PC-3 (cell line): ENCODE measurements at regions not wholly inside any gene's neighbourhood (a gene's known extent, or its start where the extent isn't known, plus 50 kb on each side); places are given as distances from the start of the nearest gene placed in this dataset.
A peak's percentile ranks its signal among the peaks of the same experiment; 100 is the strongest.

Source experiments
- ATAC-seq: fragments of 200-7000 bp; cut with Tn5 transposase; 2 replicates; pipeline ENCODE4 v1.9.1; 2020; ENCODE audit warnings: mild to moderate bottlenecking, moderate library complexity
- BruUV-seq: library from RNA; stranded (reverse); fragments of 400-500 nt; replicated peaks from 2 replicates; lab custom pipeline; 2021; lab: Mats Ljungman, UMichigan
- CTCF ChIA-PET: fragments of 300-600 bp; sonication (Branson Sonifier 250); formaldehyde crosslinking; loops from one replicate; lab custom pipeline; 2022; ENCODE audit warnings: antibody characterized with exemption; lab: Charles Lee
- POLR2A ChIA-PET: fragments of 300-600 bp; sonication (Branson Sonifier 250); formaldehyde crosslinking; loops from one replicate; lab custom pipeline; 2022; ENCODE audit warnings: antibody characterized with exemption; ENCODE audit not compliant: unreplicated experiment; lab: Charles Lee
- DNase-seq: peaks from one replicate; pipeline ENCODE4 v3.0.0-alpha.2; 2015
- H2AFZ ChIP-seq: fragments of 300-600 bp; sonication (generic); 2 replicates; pipeline ENCODE4 v1.6.0; 2016; ENCODE audit warnings: antibody characterized with exemption, low read length
- H3F3A ChIP-seq: fragments of 300-600 bp; sonication (generic); one replicate; pipeline ENCODE4 v1.6.0; 2017; ENCODE audit warnings: antibody characterized with exemption, low read length, control low read depth, mild to moderate bottlenecking; ENCODE audit not compliant: unreplicated experiment
- H3K27ac ChIP-seq: fragments of 300-600 bp; sonication (generic); 2 replicates; pipeline ENCODE4 v1.5.1; 2016; ENCODE audit warnings: mild to moderate bottlenecking, low read length
- H3K27me3 ChIP-seq: fragments of 300-600 bp; sonication (generic); 2 replicates; pipeline ENCODE4 v1.6.1; 2016; ENCODE audit warnings: low read length, mixed read lengths
- H3K36me3 ChIP-seq: fragments of 300-600 bp; sonication (generic); 2 replicates; pipeline ENCODE4 v1.6.1; 2016; ENCODE audit warnings: low read depth, mixed run types, low read length, mixed read lengths
- H3K4me1 ChIP-seq: fragments of 300-600 bp; sonication (generic); 2 replicates; pipeline ENCODE4 v1.5.1; 2016; ENCODE audit warnings: low read length; ENCODE audit not compliant: insufficient read depth
- H3K4me2 ChIP-seq: fragments of 300-600 bp; sonication (generic); 2 replicates; pipeline ENCODE4 v1.6.0; 2016; ENCODE audit warnings: low read length
- H3K4me3 ChIP-seq: fragments of 300-600 bp; sonication (generic); 2 replicates; pipeline ENCODE4 v1.5.1; 2016; ENCODE audit warnings: mild to moderate bottlenecking, low read length, mixed read lengths
- H3K79me2 ChIP-seq: fragments of 300-600 bp; sonication (generic); 2 replicates; pipeline ENCODE4 v1.6.1; 2017; ENCODE audit warnings: low read length, mixed read lengths
- H3K9ac ChIP-seq: fragments of 300-600 bp; sonication (generic); 2 replicates; pipeline ENCODE4 v1.6.0; 2016; ENCODE audit warnings: mild to moderate bottlenecking, low read length
- H3K9me2 ChIP-seq: fragments of 300-600 bp; sonication (generic); replicated peaks from 2 replicates; pipeline ENCODE4 v1.6.1; 2016; ENCODE audit warnings: mixed run types, low read length, mixed read lengths
- H3K9me3 ChIP-seq: fragments of 300-600 bp; sonication (generic); 2 replicates; pipeline ENCODE4 v1.6.1; 2016; ENCODE audit warnings: low read length, mixed read lengths
- H4K20me1 ChIP-seq: fragments of 300-600 bp; sonication (generic); 2 replicates; pipeline ENCODE4 v1.6.1; 2016; ENCODE audit warnings: low read length, mixed read lengths
- EZH2 ChIP-seq: fragments of 300-600 bp; sonication (generic); IDR thresholded peaks from one replicate; pipeline ENCODE4 v1.6.1; 2017; ENCODE audit warnings: antibody characterized with exemption, mild to moderate bottlenecking, low read length; ENCODE audit not compliant: unreplicated experiment
- EZH2phosphoT487 ChIP-seq: fragments of 300-600 bp; sonication (generic); IDR thresholded peaks from 2 replicates; pipeline ENCODE4 v1.6.1; 2018; ENCODE audit warnings: mild to moderate bottlenecking, antibody characterized with exemption, low read length, borderline replicate concordance
- intact Hi-C: fragments of 100-400 bp; cut with micrococcal nuclease; formaldehyde crosslinking; loops from 2 replicates; pipeline ENCODE4 v1.9.0; 2023
- TF ChIP-seq, protein P1 (sequence below): fragments of 300-600 bp; sonication (generic); conservative IDR thresholded peaks from 2 replicates; pipeline ENCODE4 v1.5.1; 2017; ENCODE audit warnings: antibody characterized with exemption, low read depth, mild to moderate bottlenecking, low read length

DNA sequence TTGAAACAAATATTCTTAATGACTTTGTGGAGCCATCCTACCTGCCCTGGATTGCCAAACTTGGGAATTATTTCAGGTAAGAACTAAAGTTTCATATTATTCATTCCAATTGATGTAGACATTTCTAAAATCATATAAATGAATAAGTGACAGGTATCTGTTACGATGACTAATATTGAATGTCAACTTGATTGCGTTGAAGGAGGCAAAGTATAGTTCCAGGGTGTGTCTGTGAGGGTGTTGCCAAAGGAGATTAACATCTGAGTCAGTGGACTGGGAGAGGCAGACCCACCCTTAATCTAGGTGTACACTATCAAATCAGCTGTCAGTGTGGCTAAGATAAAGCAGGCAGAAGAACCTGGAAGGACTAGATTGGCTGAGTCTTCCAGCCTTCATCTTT is 1688.4 kb upstream of the CDH9 start:
- peak; percentile 85 for ATAC-seq
- ChIA-PET CTCF (no interaction called here), POLR2A (no interaction called here)
- H2AFZ ChIP-seq, result no peak overlapping the region
- intact Hi-C loops, result no loop called here
- no TSS peak for BruUV-seq
- H3K9me2 ChIP-seq, result no peaks in the 10 kb centered on the region
- H3K4me3 ChIP-seq, result no peak overlapping the region
- DNase-seq, result peak; percentile 77
- H3K36me3 ChIP-seq, result no peaks in the 10 kb centered on the region
- H3K9ac ChIP-seq, result 0 out of 2 replicates have a peak overlapping the region, but pooled peaks have one; percentile 19
- TF ChIP-seq, protein P1, sequence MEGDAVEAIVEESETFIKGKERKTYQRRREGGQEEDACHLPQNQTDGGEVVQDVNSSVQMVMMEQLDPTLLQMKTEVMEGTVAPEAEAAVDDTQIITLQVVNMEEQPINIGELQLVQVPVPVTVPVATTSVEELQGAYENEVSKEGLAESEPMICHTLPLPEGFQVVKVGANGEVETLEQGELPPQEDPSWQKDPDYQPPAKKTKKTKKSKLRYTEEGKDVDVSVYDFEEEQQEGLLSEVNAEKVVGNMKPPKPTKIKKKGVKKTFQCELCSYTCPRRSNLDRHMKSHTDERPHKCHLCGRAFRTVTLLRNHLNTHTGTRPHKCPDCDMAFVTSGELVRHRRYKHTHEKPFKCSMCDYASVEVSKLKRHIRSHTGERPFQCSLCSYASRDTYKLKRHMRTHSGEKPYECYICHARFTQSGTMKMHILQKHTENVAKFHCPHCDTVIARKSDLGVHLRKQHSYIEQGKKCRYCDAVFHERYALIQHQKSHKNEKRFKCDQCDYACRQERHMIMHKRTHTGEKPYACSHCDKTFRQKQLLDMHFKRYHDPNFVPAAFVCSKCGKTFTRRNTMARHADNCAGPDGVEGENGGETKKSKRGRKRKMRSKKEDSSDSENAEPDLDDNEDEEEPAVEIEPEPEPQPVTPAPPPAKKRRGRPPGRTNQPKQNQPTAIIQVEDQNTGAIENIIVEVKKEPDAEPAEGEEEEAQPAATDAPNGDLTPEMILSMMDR, result no peak
- TF ChIP-seq EZH2phosphoT487 (no peak), EZH2 (no peak)
- peak overlapping the region; percentile 47; the same call in 1 of the 2 replicates for H3K4me2 ChIP-seq
- H3K79me2 ChIP-seq, result no peaks in the 10 kb centered on the region
- H3K9me3 ChIP-seq, result no peaks in the 10 kb centered on the region
- H3F3A ChIP-seq, result no peaks in the 10 kb centered on the region
- H4K20me1 ChIP-seq, result no peaks in the 10 kb centered on the region
- H3K27me3 ChIP-seq, result no peaks in the 10 kb centered on the region
- peaks cover 16% of the 10 kb centered on the region for H3K4me1 ChIP-seq
- H3K27ac ChIP-seq, result peak overlapping the region; percentile 85

DNA sequence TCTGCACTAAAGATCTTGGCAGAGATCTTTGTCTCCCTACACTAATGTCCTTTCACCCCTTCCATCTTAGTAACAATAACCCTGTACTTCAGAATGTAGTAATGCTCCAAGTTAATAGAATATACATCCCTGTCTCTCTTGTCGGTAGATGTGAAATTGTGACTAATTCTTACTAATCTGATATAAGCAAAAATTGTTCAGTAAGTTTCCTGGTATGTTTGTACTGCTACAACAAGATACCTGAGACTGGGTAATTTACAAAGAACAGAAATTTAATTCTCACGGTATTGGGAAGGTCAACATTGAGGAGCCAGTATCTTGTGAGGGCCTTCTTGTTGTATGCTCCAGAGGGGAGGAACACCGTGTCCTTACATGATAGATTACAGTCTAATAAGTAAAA is 1686.6 kb upstream of the CDH9 start:
- H3K79me2 ChIP-seq, result no peaks in the 10 kb centered on the region
- peaks cover 16% of the 10 kb centered on the region for H3K4me1 ChIP-seq
- peak; percentile 52 for DNase-seq
- no peaks in the 10 kb centered on the region for H3K36me3 ChIP-seq
- intact Hi-C loops, result no loop called here
- BruUV-seq, result no TSS peak
- ChIA-PET POLR2A (no interaction called here), CTCF (no interaction called here)
- no peak overlapping the region for H3K4me2 ChIP-seq
- H3K9ac ChIP-seq, result no peak overlapping the region
- no peaks in the 10 kb centered on the region for H3K27me3 ChIP-seq
- peak; percentile 33; the same call in 1 of the 2 replicates for ATAC-seq
- H3K27ac ChIP-seq, result peak overlapping the region; percentile 33
- H3K4me3 ChIP-seq, result no peak overlapping the region
- no peak overlapping the region for H2AFZ ChIP-seq
- TF ChIP-seq EZH2phosphoT487, result no peak
- no peak for TF ChIP-seq EZH2
- TF ChIP-seq, protein P1, result no peak
- H3K9me3 ChIP-seq, result no peaks in the 10 kb centered on the region
- H3K9me2 ChIP-seq, result no peaks in the 10 kb centered on the region
- H3F3A ChIP-seq, result no peaks in the 10 kb centered on the region
- H4K20me1 ChIP-seq, result no peaks in the 10 kb centered on the region

DNA sequence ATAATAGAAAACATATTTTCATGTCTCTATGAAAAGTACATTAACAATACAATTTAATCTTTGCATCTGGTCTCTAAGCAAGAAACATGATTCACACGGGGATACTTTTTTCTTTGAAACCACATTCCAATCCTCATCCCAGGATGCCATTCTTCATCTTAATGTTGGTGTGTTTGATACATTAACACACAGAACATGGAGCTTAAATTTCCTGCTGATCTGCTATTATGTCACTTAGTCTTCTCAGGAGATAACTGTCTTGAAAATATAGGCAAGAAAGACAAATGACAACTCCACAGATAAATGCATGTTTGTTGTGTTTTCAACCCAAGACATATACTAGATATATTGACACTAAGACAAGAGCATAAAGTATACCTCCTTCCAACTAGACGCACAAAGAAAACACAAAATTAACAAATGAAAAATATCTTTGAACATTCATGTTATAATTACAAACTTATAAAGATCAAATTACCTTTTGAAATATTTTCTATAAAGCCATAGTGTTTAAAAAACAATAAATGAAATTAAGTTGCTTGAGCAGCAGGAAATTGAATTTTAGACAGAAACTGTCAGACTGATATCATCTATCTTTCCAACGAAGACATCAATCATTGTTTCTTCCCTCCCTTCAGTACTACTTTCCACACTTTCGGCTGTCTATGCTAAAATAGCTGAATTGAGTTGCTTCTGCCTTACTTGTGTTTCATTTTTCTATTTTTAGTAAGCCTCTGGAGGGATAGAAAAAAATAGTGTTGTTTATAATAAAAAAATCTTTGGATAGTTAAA is 1676.7 kb upstream of the CDH9 start:
- ATAC-seq, result no peak
- Histone ChIP-seq H3K9me2 (no peaks in the 10 kb centered on the region), H3K4me2 (no peak overlapping the region), H3K9me3 (no peaks in the 10 kb centered on the region), H2AFZ (no peak overlapping the region), H3K4me3 (no peak overlapping the region), H3K27me3 (no peaks in the 10 kb centered on the region), H3K79me2 (no peaks in the 10 kb centered on the region), H3K4me1 (no peaks in the 10 kb centered on the region), H3K27ac (no peak overlapping the region), H3F3A (no peaks in the 10 kb centered on the region), H3K9ac (no peak overlapping the region), H4K20me1 (no peaks in the 10 kb centered on the region), H3K36me3 (no peaks in the 10 kb centered on the region)
- no peak for DNase-seq
- no TSS peak for BruUV-seq
- intact Hi-C loops, result no loop called here
- TF ChIP-seq, protein P1, result no peak
- TF ChIP-seq EZH2phosphoT487, result no peak
- TF ChIP-seq EZH2, result no peak
- ChIA-PET CTCF (no interaction called here), POLR2A (no interaction called here)
